HepG2 (cell line): ENCODE measurements at regions not wholly inside any gene's neighbourhood (a gene's known extent, or its start where the extent isn't known, plus 50 kb on each side); places are given as distances from the start of the nearest gene placed in this dataset.

Source experiments
- ATAC-seq: fragments of 200-7000 bp; cut with Tn5 transposase; 3 replicates; pipeline ENCODE4 v1.9.1; 2020; ENCODE audit warnings: mild to moderate bottlenecking, moderate library complexity
- BruUV-seq: library from RNA; stranded (reverse); fragments of 400-500 nt; replicated peaks from 2 replicates; lab custom pipeline; 2021; lab: Mats Ljungman, UMichigan
- CTCF ChIA-PET: fragments of 300-600 bp; formaldehyde crosslinking; extraction: SDS; loops from one replicate; lab custom pipeline; 2021; ENCODE audit warnings: low total read pairs, inconsistent platforms, low intra/inter-chr PET ratio; lab: Yijun Ruan, JAX
- POLR2A ChIA-PET: fragments of 350-600 bp; sonication (Branson Sonifier 250); formaldehyde crosslinking; loops from one replicate; lab custom pipeline; 2020; ENCODE audit warnings: antibody characterized with exemption, inconsistent platforms; lab: Yijun Ruan, JAX
- DNase-seq: peaks from one replicate; pipeline ENCODE4 v3.0.0-alpha.2; 2015; ENCODE audit warnings: low spot score
- FAIRE-seq: peaks from 3 replicates; lab custom pipeline; 2011; peaks lifted over from hg19 to GRCh38; lab: Jason Lieb, UNC
- H2AFZ ChIP-seq: one replicate; pipeline ENCODE4 v1.6.1; 2011; ENCODE audit warnings: low read length, inconsistent platforms
- H3K27ac ChIP-seq: fragments of 300-600 bp; 3 replicates; pipeline ENCODE4 v1.8.0; 2011; ENCODE audit warnings: mixed run types, mild to moderate bottlenecking, mixed read lengths, low read length, inconsistent platforms; ENCODE audit not compliant: insufficient read depth; ENCODE audit errors: extremely low read length
- H3K27me3 ChIP-seq, 2 experiments: fragments of 200-600 bp in 1 of 2; 2 replicates in 1 of 2; 3 replicates in 1 of 2; pipeline versions ENCODE4 v1.6.0 to v1.8.0; 2011; ENCODE audit warnings: low read length in 2 of 2, mild to moderate bottlenecking in 2 of 2, moderate library complexity in 2 of 2, inconsistent platforms in 1 of 2; ENCODE audit not compliant: insufficient read depth in 2 of 2, control insufficient read depth in 1 of 2
- H3K36me3 ChIP-seq, 2 experiments: fragments of 200-600 bp in 1 of 2; replicated peaks in 1 of 2; 2 replicates in 1 of 2; 3 replicates in 1 of 2; pipeline versions ENCODE4 v1.5.1 to v1.8.0; 2011; ENCODE audit warnings: low read length in 2 of 2, inconsistent platforms in 1 of 2; ENCODE audit not compliant: insufficient read depth in 2 of 2, control insufficient read depth in 1 of 2
- H3K4me1 ChIP-seq: 2 replicates; pipeline ENCODE4 v1.5.1; 2012; ENCODE audit warnings: low read length, inconsistent platforms; ENCODE audit not compliant: insufficient read depth
- H3K4me2 ChIP-seq: 2 replicates; pipeline ENCODE4 v1.6.0; 2011; ENCODE audit warnings: low read depth, low read length, inconsistent platforms
- H3K4me3 ChIP-seq, 3 experiments: fragments of 200-600 bp in 1 of 3; sonication (generic), shearing (Covaris generic) in 1 of 3; replicated peaks in 1 of 3; 2 replicates each; pipeline ENCODE4 v1.5.1; 2011 to 2016; ENCODE audit warnings: low read length in 3 of 3, inconsistent platforms in 2 of 3, low read depth in 2 of 3, mild to moderate bottlenecking in 2 of 3, control low read depth in 1 of 3, mixed read lengths in 1 of 3; ENCODE audit not compliant: insufficient read depth in 1 of 3
- H3K79me2 ChIP-seq: one replicate; pipeline ENCODE4 v1.6.1; 2011; ENCODE audit warnings: low read length, inconsistent platforms; ENCODE audit not compliant: insufficient read depth
- H3K9ac ChIP-seq: 2 replicates; pipeline ENCODE4 v1.6.0; 2011; ENCODE audit warnings: mild to moderate bottlenecking, low read depth, low read length, inconsistent platforms; ENCODE audit not compliant: insufficient read depth
- H3K9me3 ChIP-seq: 2 replicates; pipeline ENCODE4 v1.5.1; 2012; ENCODE audit warnings: mild to moderate bottlenecking, low read length
- H4K20me1 ChIP-seq: 2 replicates; pipeline ENCODE4 v1.6.0; 2011; ENCODE audit warnings: inconsistent platforms, mild to moderate bottlenecking, low read length, moderate library complexity; ENCODE audit not compliant: insufficient read depth
- CAMTA2 ChIP-seq: sonication (generic); formaldehyde crosslinking; IDR thresholded peaks from 2 replicates; pipeline ENCODE4 v1.4.0; 2020; ENCODE audit warnings: mild to moderate bottlenecking, missing genetic modification reagents, borderline replicate concordance
- CBX1 ChIP-seq: IDR thresholded peaks from one replicate; pipeline ENCODE4 v1.6.1; 2016; ENCODE audit warnings: antibody characterized with exemption, low read depth
- MEIS1 ChIP-seq: sonication (generic); formaldehyde crosslinking; IDR thresholded peaks from 2 replicates; pipeline ENCODE4 v1.9.0; 2021; ENCODE audit warnings: mild to moderate bottlenecking, missing genetic modification reagents, moderate library complexity, borderline replicate concordance
- NCOA5 ChIP-seq: sonication (generic); formaldehyde crosslinking; IDR thresholded peaks from 2 replicates; pipeline ENCODE4 v1.4.0; 2020; ENCODE audit warnings: missing genetic modification reagents
- RBM39 ChIP-seq: fragments of 200-400 bp; formaldehyde crosslinking; IDR thresholded peaks from one replicate; pipeline ENCODE4 v1.6.1; 2018; ENCODE audit warnings: antibody characterized with exemption, mild to moderate bottlenecking, low read depth, low read length; ENCODE audit not compliant: poor library complexity, severe bottlenecking
- SNRNP70 ChIP-seq: fragments of 200-400 bp; formaldehyde crosslinking; IDR thresholded peaks from 2 replicates; pipeline ENCODE4 v1.6.1; 2017; ENCODE audit warnings: mild to moderate bottlenecking, low read depth, low read length, moderate library complexity
- SP5 ChIP-seq: IDR thresholded peaks from 2 replicates; pipeline ENCODE4 v1.6.1; 2016; ENCODE audit warnings: low read depth, borderline replicate concordance
- ZFP1 ChIP-seq: IDR thresholded peaks from 2 replicates; pipeline ENCODE4 v1.6.1; 2016
- ZNF225 ChIP-seq: sonication (generic); formaldehyde crosslinking; IDR thresholded peaks from 2 replicates; pipeline ENCODE4 v1.4.0; 2020; ENCODE audit warnings: mild to moderate bottlenecking, missing genetic modification reagents
- ZNF256 ChIP-seq: sonication (generic); formaldehyde crosslinking; conservative IDR thresholded peaks from 2 replicates; pipeline ENCODE4 v1.4.0; 2020; ENCODE audit warnings: missing genetic modification reagents
- ZNF414 ChIP-seq: sonication (generic); formaldehyde crosslinking; IDR thresholded peaks from 2 replicates; pipeline ENCODE4 v1.5.0; 2020; ENCODE audit warnings: missing genetic modification reagents
- ZNF501 ChIP-seq: sonication (generic); formaldehyde crosslinking; IDR thresholded peaks from 2 replicates; pipeline ENCODE4 v1.5.1; 2020; ENCODE audit warnings: mild to moderate bottlenecking, moderate library complexity, missing genetic modification reagents
- ZNF629 ChIP-seq: sonication (generic); formaldehyde crosslinking; conservative IDR thresholded peaks from 2 replicates; pipeline ENCODE4 v1.5.0; 2020; ENCODE audit warnings: missing genetic modification reagents
- ZNF652 ChIP-seq: IDR thresholded peaks from 2 replicates; pipeline ENCODE4 v1.6.1; 2016; ENCODE audit warnings: low read depth, borderline replicate concordance
- ZNF749 ChIP-seq: sonication (generic); formaldehyde crosslinking; IDR thresholded peaks from 2 replicates; pipeline ENCODE4 v1.8.0; 2022; ENCODE audit warnings: mild to moderate bottlenecking, missing genetic modification reagents, moderate library complexity, borderline replicate concordance
- ZNF776 ChIP-seq: sonication (generic); formaldehyde crosslinking; IDR thresholded peaks from 2 replicates; pipeline ENCODE4 v1.4.0; 2020; ENCODE audit warnings: mild to moderate bottlenecking, missing genetic modification reagents
- WGBS: methylation state at CpG from one replicate; pipeline ENCODE4 v1.1.6; 2017; ENCODE audit warnings: low lambda C conversion rate; 5-methylcytosine and 5-hydroxymethylcytosine counted together
- in situ Hi-C: cut with HindIII; loops from 2 replicates; pipeline ENCODE4 v1.10.0; 2017; ENCODE audit warnings: low pct_unique_long_range_greater_than_20kb; ENCODE audit not compliant: extremely low pct_ligation_motif_present
- intact Hi-C: fragments of 100-400 bp; cut with micrococcal nuclease; formaldehyde crosslinking; loops from one replicate; pipeline ENCODE4 v1.10.0; 2022; ENCODE audit not compliant: unreplicated experiment

- TF ChIP-seq RBM39 (no peak), ZNF256 (CRISPR knock-in tag) (no peak), ZFP1 (CRISPR knock-in tag) (no peak), CAMTA2 (no peak)
Measured at GRCh38 chr18:38028946-38029345, 463.3 kb upstream of the CELF4 start (continued).

- Histone ChIP-seq H3K36me3 (no peaks in the 10 kb centered on the region), H3K4me3 (no peak overlapping the region), H3K79me2 (no peaks in the 10 kb centered on the region), H3K27me3 (peaks cover 0 to 9% of the 10 kb centered on the region in 2 experiments; a peak in 2 of 5 replicates), H3K27ac (no peak overlapping the region), H3K4me2 (no peak overlapping the region), H4K20me1 (no peaks in the 10 kb centered on the region), H3K9me3 (no peaks in the 10 kb centered on the region), H2AFZ (no peak overlapping the region), H3K4me1 (no peaks in the 10 kb centered on the region), H3K9ac (no peak overlapping the region)
- intact Hi-C loops (no loop called here), in situ Hi-C loops (no loop called here)
- ATAC-seq (no peak), DNase-seq (no peak), FAIRE-seq (no peak)
- TF ChIP-seq ZNF749 (CRISPR knock-in tag), result no peak
- no peak for TF ChIP-seq CBX1
- no peak for TF ChIP-seq ZNF776 (CRISPR knock-in tag)
- TF ChIP-seq SP5 (CRISPR knock-in tag), result no peak
- no peak for TF ChIP-seq SNRNP70
- no peak for TF ChIP-seq MEIS1
- TF ChIP-seq ZNF414 (CRISPR knock-in tag), result no peak
- no peak for TF ChIP-seq ZNF501 (CRISPR knock-in tag)
- TF ChIP-seq NCOA5 (CRISPR knock-in tag), result no peak
- TF ChIP-seq ZNF652 (CRISPR knock-in tag), result no peak
- TF ChIP-seq ZNF225, result no peak
- no peak for TF ChIP-seq ZNF629 (CRISPR knock-in tag)
- CTCF ChIA-PET, result no interaction called here
- BruUV-seq, result no TSS peak
- WGBS, result 4% methylated on average over 4 of the region's 4 CpGs
- POLR2A ChIA-PET, result no interaction called here
Measured at GRCh38 chr18:38025433-38026038, 459.9 kb upstream of the CELF4 start.
